Keratinocyte (primary cell): ENCODE measurements at regions not wholly inside any gene's neighbourhood (a gene's known extent, or its start where the extent isn't known, plus 50 kb on each side); places are given as distances from the start of the nearest gene placed in this dataset.

ENCODE experiments used
- CTCF ChIP-seq, 3 experiments: IDR thresholded peaks in 1 of 3; conservative IDR thresholded peaks in 1 of 3; optimal IDR thresholded peaks in 1 of 3; 2 replicates in 2 of 3; 3 replicates in 1 of 3; pipeline versions ENCODE3 to v1.5.1; 2011; ENCODE audit warnings: low read length in 3 of 3, mild to moderate bottlenecking in 3 of 3, moderate library complexity in 2 of 3, control low read depth in 1 of 3, inconsistent platforms in 1 of 3; ENCODE audit not compliant: insufficient read depth in 2 of 3; ENCODE audit errors: extremely low read depth in 1 of 3
- EZH2 ChIP-seq: IDR thresholded peaks from one replicate; pipeline ENCODE4 v1.6.1; 2012; ENCODE audit warnings: inconsistent platforms, mild to moderate bottlenecking, low read length, moderate library complexity

GRCh38 chr21:35540950-35541638 is 492.0 kb upstream of the RUNX1 start:
- TF ChIP-seq CTCF (optimal IDR thresholded peaks at IDR 0.05 in 1 of 3, IDR thresholded peaks at IDR 0.05 in 1 of 3, conservative IDR thresholded peaks at IDR 0.05 in 1 of 3; ENCODE audit: extremely low read depth in 1 of 3, insufficient read depth in 2 of 3, low read length in 3 of 3) (no peak), EZH2 (no peak)
